Adrenal gland (tissue), 5 donors: ENCODE measurements at regions not wholly inside any gene's neighbourhood (a gene's known extent, or its start where the extent isn't known, plus 50 kb on each side); places are given as distances from the start of the nearest gene placed in this dataset.
"Not testable (repeated sequence)": the region's sequence is repeated elsewhere in the genome, so short reads cannot be mapped to it uniquely, and the experiment has no call there.

Experiments
- CTCF ChIP-seq, 6 experiments: fragments of 450-650 bp in 4 of 6; fragments of 200-600 bp in 2 of 6; sonication (generic) in 1 of 6; IDR thresholded peaks; 1 replicate in 5 of 6; 2 replicates in 1 of 6; pipeline versions ENCODE4 v1.5.1 to v1.8.0; 2016 to 2021; ENCODE audit warnings: antibody characterized with exemption in 6 of 6, mild to moderate bottlenecking in 2 of 6, moderate library complexity in 1 of 6
- POLR2A ChIP-seq, 2 donors: fragments of 450-650 bp; IDR thresholded peaks; one replicate each; pipeline ENCODE4 v1.6.1; 2017; ENCODE audit warnings: antibody characterized with exemption in 2 of 2, mild to moderate bottlenecking in 2 of 2, moderate library complexity in 1 of 2
- donor health status: DM: no; HTN: no; CAD: no.

GRCh38 chr1:175248036-175248435 is 55.5 kb upstream of the KIAA0040 start:
- not testable (repeated sequence) for TF ChIP-seq CTCF, POLR2A (IDR thresholded peaks at IDR 0.05)
